ENCODE measurements at regions not wholly inside any gene's neighbourhood (a gene's known extent, or its start where the extent isn't known, plus 50 kb on each side); places are given as distances from the start of the nearest gene placed in this dataset.

GRCh38 chr11:90779098-90779497 lies 556.2 kb upstream of the CHORDC1 start:
- Histone ChIP-seq H2BK120ac (ENCODE audit: low read depth, low read length) (no peak overlapping the region), H2BK5ac (ENCODE audit: low read depth, low read length, poor library complexity, severe bottlenecking) (no peak overlapping the region), H2AFZ (replicated peaks; ENCODE audit: low read length, poor library complexity) (no peak overlapping the region), H4K91ac (ENCODE audit: insufficient read depth, low read depth, low read length) (no peak overlapping the region), H3K18ac (ENCODE audit: low read depth, low read length) (no peak overlapping the region), H2BK20ac (ENCODE audit: low read depth, low read length) (no peak overlapping the region), H3K27ac (ENCODE audit: insufficient read depth, low read length) (no peak overlapping the region), H3K36me3 (ENCODE audit: control insufficient read depth, insufficient read depth, low read length) (no peaks in the 10 kb centered on the region), H4K5ac (ENCODE audit: low read depth, low read length) (no peak overlapping the region), H4K8ac (ENCODE audit: low read depth in 2 of 2, low read length in 2 of 2) (no peak overlapping the region), H3K27me3 (ENCODE audit: control insufficient read depth, insufficient read depth, low read length) (no peaks in the 10 kb centered on the region), H3K4me1 (ENCODE audit: control insufficient read depth, insufficient read depth, low read length) (no peaks in the 10 kb centered on the region), H3K9ac (ENCODE audit: low read depth, low read length) (no peak overlapping the region), H4K20me1 (ENCODE audit: insufficient read depth, low read length) (no peaks in the 10 kb centered on the region), H3K4me2 (ENCODE audit: low read depth, low read length) (no peak overlapping the region), H3K56ac (ENCODE audit: extremely low read depth, insufficient read depth, low read length) (no peak overlapping the region), H3K9me1 (ENCODE audit: insufficient read depth, low read length) (no peaks in the 10 kb centered on the region), H3K4ac (ENCODE audit: low read depth, low read length) (no peak overlapping the region), H3K9me3 (ENCODE audit: control insufficient read depth, insufficient read depth, low read length) (peaks cover 12% of the 10 kb centered on the region), H3K79me1 (ENCODE audit: low read depth in 1 of 2, low read length in 2 of 2) (no peaks in the 10 kb centered on the region), H2AK9ac (replicated peaks; ENCODE audit: low read depth, low read length, poor library complexity) (no peak overlapping the region), H3K4me3 (ENCODE audit: insufficient read depth, low read depth, low read length) (no peak overlapping the region), H3K14ac (replicated peaks; ENCODE audit: low read depth, low read length) (no peak overlapping the region), H2BK15ac (ENCODE audit: low read depth, low read length) (no peak overlapping the region), H2AK5ac (ENCODE audit: low read depth, low read length) (no peak overlapping the region), H3K23ac (ENCODE audit: low read depth, low read length) (no peak overlapping the region)
- no peak for DNase-seq
- no peak for TF ChIP-seq POLR2A (IDR thresholded peaks at IDR 0.05; ENCODE audit: low read depth, low read length)
- no peak for TF ChIP-seq MAFK (IDR thresholded peaks at IDR 0.05; ENCODE audit: low read depth, low read length)
- no peak for TF ChIP-seq CEBPB (IDR thresholded peaks at IDR 0.05; ENCODE audit: low read depth, low read length)
- TF ChIP-seq BHLHE40 (IDR thresholded peaks at IDR 0.05; ENCODE audit: low read depth, low read length): no peak
- no peak for TF ChIP-seq SMC3 (IDR thresholded peaks at IDR 0.05; ENCODE audit: low read depth, low read length)
- TF ChIP-seq, protein P1, sequence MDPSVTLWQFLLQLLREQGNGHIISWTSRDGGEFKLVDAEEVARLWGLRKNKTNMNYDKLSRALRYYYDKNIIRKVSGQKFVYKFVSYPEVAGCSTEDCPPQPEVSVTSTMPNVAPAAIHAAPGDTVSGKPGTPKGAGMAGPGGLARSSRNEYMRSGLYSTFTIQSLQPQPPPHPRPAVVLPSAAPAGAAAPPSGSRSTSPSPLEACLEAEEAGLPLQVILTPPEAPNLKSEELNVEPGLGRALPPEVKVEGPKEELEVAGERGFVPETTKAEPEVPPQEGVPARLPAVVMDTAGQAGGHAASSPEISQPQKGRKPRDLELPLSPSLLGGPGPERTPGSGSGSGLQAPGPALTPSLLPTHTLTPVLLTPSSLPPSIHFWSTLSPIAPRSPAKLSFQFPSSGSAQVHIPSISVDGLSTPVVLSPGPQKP (IDR thresholded peaks at IDR 0.05; ENCODE audit: borderline replicate concordance, low read depth, low read length): no peak
- no peak for TF ChIP-seq RAD21 (IDR thresholded peaks at IDR 0.05; ENCODE audit: low read length)
- TF ChIP-seq USF2 (IDR thresholded peaks at IDR 0.05; ENCODE audit: low read depth, low read length): no peak
- ATAC-seq (ENCODE audit: low read depth): no peak
- no TSS peak for BruUV-seq (replicated peaks)
- in situ Hi-C loops (cut with MboI; ENCODE audit: low sequenced_read_pairs): no loop called here
- ChIA-PET POLR2A (ENCODE audit: unreplicated experiment) (no interaction called here), CTCF (no interaction called here)
- dilution Hi-C loops (cut with HindIII; ENCODE audit: low sequenced_read_pairs, unreplicated experiment): no loop called here
- intact Hi-C loops (cut with micrococcal nuclease): no loop called here

Measured in IMR-90 (cell line).